ENCODE measurements at regions not wholly inside any gene's neighbourhood (a gene's known extent, or its start where the extent isn't known, plus 50 kb on each side); places are given as distances from the start of the nearest gene placed in this dataset.

GRCh38 chr7:106182904-106183303 is 70.8 kb upstream of the SYPL1 start:
- TF ChIP-seq CREB1 (CRISPR knock-in tag; IDR thresholded peaks at IDR 0.05): no peak
- no peak for TF ChIP-seq CBFB (CRISPR knock-in tag; IDR thresholded peaks at IDR 0.05; ENCODE audit: low read depth)
- TF ChIP-seq ETV6 (CRISPR knock-in tag; IDR thresholded peaks at IDR 0.05): no peak
- TF ChIP-seq, protein P1, sequence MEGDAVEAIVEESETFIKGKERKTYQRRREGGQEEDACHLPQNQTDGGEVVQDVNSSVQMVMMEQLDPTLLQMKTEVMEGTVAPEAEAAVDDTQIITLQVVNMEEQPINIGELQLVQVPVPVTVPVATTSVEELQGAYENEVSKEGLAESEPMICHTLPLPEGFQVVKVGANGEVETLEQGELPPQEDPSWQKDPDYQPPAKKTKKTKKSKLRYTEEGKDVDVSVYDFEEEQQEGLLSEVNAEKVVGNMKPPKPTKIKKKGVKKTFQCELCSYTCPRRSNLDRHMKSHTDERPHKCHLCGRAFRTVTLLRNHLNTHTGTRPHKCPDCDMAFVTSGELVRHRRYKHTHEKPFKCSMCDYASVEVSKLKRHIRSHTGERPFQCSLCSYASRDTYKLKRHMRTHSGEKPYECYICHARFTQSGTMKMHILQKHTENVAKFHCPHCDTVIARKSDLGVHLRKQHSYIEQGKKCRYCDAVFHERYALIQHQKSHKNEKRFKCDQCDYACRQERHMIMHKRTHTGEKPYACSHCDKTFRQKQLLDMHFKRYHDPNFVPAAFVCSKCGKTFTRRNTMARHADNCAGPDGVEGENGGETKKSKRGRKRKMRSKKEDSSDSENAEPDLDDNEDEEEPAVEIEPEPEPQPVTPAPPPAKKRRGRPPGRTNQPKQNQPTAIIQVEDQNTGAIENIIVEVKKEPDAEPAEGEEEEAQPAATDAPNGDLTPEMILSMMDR (IDR thresholded peaks at IDR 0.05): no peak
- TF ChIP-seq KAT7 (CRISPR knock-in tag; IDR thresholded peaks at IDR 0.05; ENCODE audit: borderline replicate concordance): no peak
- no peak for TF ChIP-seq ESRRA (CRISPR knock-in tag; IDR thresholded peaks at IDR 0.05; ENCODE audit: borderline replicate concordance)
- TF ChIP-seq TP53 (CRISPR knock-in tag; IDR thresholded peaks at IDR 0.05): no peak
- TF ChIP-seq ATF3 (CRISPR knock-in tag; conservative IDR thresholded peaks at IDR 0.05): no peak
- TF ChIP-seq USF2 (CRISPR knock-in tag; IDR thresholded peaks at IDR 0.05): no peak

All from WTC11 (cell line).